GM12878 (cell line): ENCODE measurements at regions not wholly inside any gene's neighbourhood (a gene's known extent, or its start where the extent isn't known, plus 50 kb on each side); places are given as distances from the start of the nearest gene placed in this dataset.

Source experiments
- ATAC-seq: fragments of 200-7000 bp; cut with Tn5 transposase; 3 replicates; pipeline ENCODE4 v1.9.1; 2020; ENCODE audit warnings: mild to moderate bottlenecking, moderate library complexity
- BruUV-seq: library from RNA; stranded (reverse); fragments of 400-500 nt; replicated peaks from 2 replicates; lab custom pipeline; 2021; lab: Mats Ljungman, UMichigan
- CTCF ChIA-PET: fragments of 300-600 bp; sonication (Branson Sonifier 250); formaldehyde crosslinking; extraction: SDS; loops from one replicate; lab custom pipeline; 2021; ENCODE audit warnings: inconsistent platforms; lab: Yijun Ruan, JAX
- POLR2A ChIA-PET: fragments of 350-600 bp; formaldehyde crosslinking; extraction: SDS; loops from one replicate; lab custom pipeline; 2021; ENCODE audit warnings: inconsistent platforms; lab: Charles Lee
- RAD21 ChIA-PET: fragments of 300-600 bp; sonication (Branson Sonifier 250); formaldehyde crosslinking; loops from one replicate; lab custom pipeline; 2023; ENCODE audit warnings: antibody characterized with exemption; ENCODE audit not compliant: unreplicated experiment; lab: Charles Lee
- SMC1A ChIA-PET: fragments of 300-600 bp; sonication (Branson Sonifier 250); formaldehyde crosslinking; loops from one replicate; lab custom pipeline; 2023; ENCODE audit not compliant: unreplicated experiment, uncharacterized antibody; lab: Charles Lee
- DNase-seq: peaks from one replicate; pipeline ENCODE4 v3.0.0-alpha.2; 2011; ENCODE audit warnings: low read depth, low spot score
- FAIRE-seq: peaks from 3 replicates; lab custom pipeline; 2011; peaks lifted over from hg19 to GRCh38; lab: Jason Lieb, UNC
- H2AFZ ChIP-seq: 2 replicates; pipeline ENCODE4 v1.6.0; 2011; ENCODE audit warnings: low read depth, low read length, control low read depth; ENCODE audit not compliant: control insufficient read depth
- H3K27ac ChIP-seq: 2 replicates; pipeline ENCODE4 v1.5.1; 2011; ENCODE audit warnings: control low read depth; ENCODE audit not compliant: control insufficient read depth, insufficient read depth
- H3K27me3 ChIP-seq, 2 experiments: replicated peaks in 1 of 2; 2 replicates each; pipeline versions ENCODE4 v1.6.0 to v1.6.1; 2011; ENCODE audit warnings: low read length in 1 of 2; ENCODE audit not compliant: control insufficient read depth in 2 of 2, insufficient read depth in 2 of 2
- H3K36me3 ChIP-seq, 2 experiments: 2 replicates each; pipeline ENCODE4 v1.5.1; 2011; ENCODE audit warnings: low read length in 1 of 2; ENCODE audit not compliant: control insufficient read depth in 2 of 2, insufficient read depth in 2 of 2
- H3K4me1 ChIP-seq: 2 replicates; pipeline ENCODE4 v1.6.1; 2011; ENCODE audit warnings: mild to moderate bottlenecking, low read length, moderate library complexity, mixed read lengths; ENCODE audit not compliant: control insufficient read depth, insufficient read depth
- H3K4me2 ChIP-seq: 2 replicates; pipeline ENCODE4 v1.6.0; 2011; ENCODE audit warnings: control low read depth; ENCODE audit not compliant: control insufficient read depth, insufficient read depth
- H3K4me3 ChIP-seq: fragments of 200-600 bp; sonication (generic); 2 replicates; pipeline ENCODE4 v1.5.1; 2016
- H3K79me2 ChIP-seq: 2 replicates; pipeline ENCODE4 v1.6.0; 2011; ENCODE audit warnings: low read length; ENCODE audit not compliant: control insufficient read depth, insufficient read depth
- H3K9ac ChIP-seq: 2 replicates; pipeline ENCODE4 v1.8.0; 2011; ENCODE audit warnings: low read length, control low read depth, mixed read lengths; ENCODE audit not compliant: control insufficient read depth, insufficient read depth
- H3K9me3 ChIP-seq: replicated peaks from 3 replicates; pipeline ENCODE4 v1.5.1; 2011; ENCODE audit warnings: mild to moderate bottlenecking, low read length; ENCODE audit not compliant: control insufficient read depth, insufficient read depth
- H4K20me1 ChIP-seq: 2 replicates; pipeline ENCODE4 v1.6.0; 2011; ENCODE audit not compliant: control insufficient read depth, insufficient read depth
- BCLAF1 ChIP-seq: fragments of 450-650 bp; IDR thresholded peaks from 2 replicates; pipeline ENCODE4 v1.6.1; 2017; ENCODE audit warnings: antibody characterized with exemption, mild to moderate bottlenecking, moderate library complexity
- BRCA1 ChIP-seq: IDR thresholded peaks from 2 replicates; pipeline ENCODE4 v1.6.1; 2011; ENCODE audit warnings: low read depth, low read length, improper control_type of control experiment
- CBFB ChIP-seq: IDR thresholded peaks from 2 replicates; pipeline ENCODE4 v1.6.1; 2016; ENCODE audit warnings: antibody characterized with exemption, low read depth
- GABPA ChIP-seq: IDR thresholded peaks from 2 replicates; pipeline ENCODE4 v1.6.1; 2014; ENCODE audit warnings: antibody characterized with exemption, low read depth, mild to moderate bottlenecking, inconsistent platforms
- MYB ChIP-seq: fragments of 150-350 bp; IDR thresholded peaks from 2 replicates; pipeline ENCODE4 v1.6.1; 2014; ENCODE audit warnings: mild to moderate bottlenecking, low read depth, low read length, borderline replicate concordance
- POLR2AphosphoS5 ChIP-seq: IDR thresholded peaks from 2 replicates; pipeline ENCODE4 v1.6.1; 2011; ENCODE audit warnings: mild to moderate bottlenecking, low read length, inconsistent platforms
- POU2F2 ChIP-seq: IDR thresholded peaks from 3 replicates; pipeline ENCODE4 v1.6.1; 2011; ENCODE audit warnings: low read depth, mild to moderate bottlenecking, low read length, borderline replicate concordance
- SMARCA5 ChIP-seq: fragments of 450-650 bp; IDR thresholded peaks from 2 replicates; pipeline ENCODE4 v1.6.1; 2017; ENCODE audit warnings: mild to moderate bottlenecking
- TAF1 ChIP-seq: IDR thresholded peaks from 2 replicates; pipeline ENCODE4 v1.6.1; 2011; ENCODE audit warnings: mild to moderate bottlenecking, low read depth, low read length, borderline replicate concordance
- TBL1XR1 ChIP-seq: IDR thresholded peaks from 2 replicates; pipeline ENCODE4 v1.6.1; 2012; ENCODE audit warnings: low read depth, low read length, improper control_type of control experiment
- TCF7 ChIP-seq: IDR thresholded peaks from 2 replicates; pipeline ENCODE4 v1.6.1; 2014; ENCODE audit warnings: antibody characterized with exemption, borderline replicate concordance
- ZZZ3 ChIP-seq: IDR thresholded peaks from 2 replicates; pipeline ENCODE4 v1.6.1; 2011; ENCODE audit warnings: low read depth; ENCODE audit not compliant: control insufficient read depth, insufficient read length
- whole genome bisulfite sequencing: methylation state at CpG from one replicate; pipeline ENCODE4 v1.1.6; 2016; ENCODE audit warnings: low lambda C conversion rate; ENCODE audit not compliant: insufficient replicate concordance, insufficient coverage; ENCODE audit errors: missing lambda C conversion rate; 5-methylcytosine and 5-hydroxymethylcytosine counted together
- in situ Hi-C: fragments of 300-500 bp; cut with MboI; formaldehyde crosslinking; loops from 9 replicates; pipeline ENCODE4 v1.14.3; 2018; ENCODE audit warnings: mixed read lengths
- intact Hi-C: fragments of 100-400 bp; cut with micrococcal nuclease; formaldehyde crosslinking; loops from one replicate; pipeline ENCODE4 v1.14.2; 2022; ENCODE audit not compliant: unreplicated experiment
- TF ChIP-seq, protein P1 (sequence below): IDR thresholded peaks from 2 replicates; pipeline ENCODE4 v1.6.1; 2011; ENCODE audit warnings: mild to moderate bottlenecking, low read depth, low read length, moderate library complexity; ENCODE audit not compliant: insufficient replicate concordance
- TF ChIP-seq, protein P2 (sequence below): fragments of 450-650 bp; IDR thresholded peaks from 2 replicates; pipeline ENCODE4 v1.6.1; 2017; ENCODE audit warnings: mild to moderate bottlenecking
- TF ChIP-seq, protein P3 (sequence below): fragments of 450-650 bp; conservative IDR thresholded peaks from 2 replicates; pipeline ENCODE4 v1.6.1; 2017; ENCODE audit warnings: mild to moderate bottlenecking, moderate library complexity

- Histone ChIP-seq H3K79me2 (no peaks in the 10 kb centered on the region), H3K4me1 (no peaks in the 10 kb centered on the region), H3K36me3 (no peaks in the 10 kb centered on the region), H3K27me3 (peaks cover 0 to 3% of the 10 kb centered on the region in 2 experiments; a peak in 2 of 4 replicates), H3K27ac (no peak overlapping the region), H3K9ac (no peak overlapping the region), H3K4me2 (no peak overlapping the region), H3K9me3 (no peaks in the 10 kb centered on the region), H3K4me3 (no peak overlapping the region), H4K20me1 (no peaks in the 10 kb centered on the region), H2AFZ (no peak overlapping the region)
- POLR2A ChIA-PET = no interaction called here
- in situ Hi-C loops = no loop called here
- CTCF ChIA-PET = no interaction called here
- no peak for FAIRE-seq
- 26% methylated on average over 6 of the region's 6 CpGs for WGBS
- DNase-seq = no peak
- SMC1A ChIA-PET = no interaction called here
- ATAC-seq = no peak
- intact Hi-C loops = no loop called here
- no TSS peak for BruUV-seq
- RAD21 ChIA-PET = no interaction called here
- TF ChIP-seq POLR2AphosphoS5 (no peak), BCLAF1 (no peak), TAF1 (no peak), BRCA1 (no peak), TBL1XR1 (no peak), ZZZ3 (no peak), POU2F2 (no peak), MYB (no peak), SMARCA5 (no peak), CBFB (no peak), TCF7 (no peak), GABPA (no peak)
- TF ChIP-seq, protein P1, sequence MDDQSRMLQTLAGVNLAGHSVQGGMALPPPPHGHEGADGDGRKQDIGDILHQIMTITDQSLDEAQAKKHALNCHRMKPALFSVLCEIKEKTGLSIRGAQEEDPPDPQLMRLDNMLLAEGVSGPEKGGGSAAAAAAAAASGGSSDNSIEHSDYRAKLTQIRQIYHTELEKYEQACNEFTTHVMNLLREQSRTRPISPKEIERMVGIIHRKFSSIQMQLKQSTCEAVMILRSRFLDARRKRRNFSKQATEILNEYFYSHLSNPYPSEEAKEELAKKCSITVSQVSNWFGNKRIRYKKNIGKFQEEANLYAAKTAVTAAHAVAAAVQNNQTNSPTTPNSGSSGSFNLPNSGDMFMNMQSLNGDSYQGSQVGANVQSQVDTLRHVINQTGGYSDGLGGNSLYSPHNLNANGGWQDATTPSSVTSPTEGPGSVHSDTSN = no peak
- TF ChIP-seq, protein P2, sequence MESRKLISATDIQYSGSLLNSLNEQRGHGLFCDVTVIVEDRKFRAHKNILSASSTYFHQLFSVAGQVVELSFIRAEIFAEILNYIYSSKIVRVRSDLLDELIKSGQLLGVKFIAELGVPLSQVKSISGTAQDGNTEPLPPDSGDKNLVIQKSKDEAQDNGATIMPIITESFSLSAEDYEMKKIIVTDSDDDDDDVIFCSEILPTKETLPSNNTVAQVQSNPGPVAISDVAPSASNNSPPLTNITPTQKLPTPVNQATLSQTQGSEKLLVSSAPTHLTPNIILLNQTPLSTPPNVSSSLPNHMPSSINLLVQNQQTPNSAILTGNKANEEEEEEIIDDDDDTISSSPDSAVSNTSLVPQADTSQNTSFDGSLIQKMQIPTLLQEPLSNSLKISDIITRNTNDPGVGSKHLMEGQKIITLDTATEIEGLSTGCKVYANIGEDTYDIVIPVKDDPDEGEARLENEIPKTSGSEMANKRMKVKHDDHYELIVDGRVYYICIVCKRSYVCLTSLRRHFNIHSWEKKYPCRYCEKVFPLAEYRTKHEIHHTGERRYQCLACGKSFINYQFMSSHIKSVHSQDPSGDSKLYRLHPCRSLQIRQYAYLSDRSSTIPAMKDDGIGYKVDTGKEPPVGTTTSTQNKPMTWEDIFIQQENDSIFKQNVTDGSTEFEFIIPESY = no peak
- TF ChIP-seq, protein P3, sequence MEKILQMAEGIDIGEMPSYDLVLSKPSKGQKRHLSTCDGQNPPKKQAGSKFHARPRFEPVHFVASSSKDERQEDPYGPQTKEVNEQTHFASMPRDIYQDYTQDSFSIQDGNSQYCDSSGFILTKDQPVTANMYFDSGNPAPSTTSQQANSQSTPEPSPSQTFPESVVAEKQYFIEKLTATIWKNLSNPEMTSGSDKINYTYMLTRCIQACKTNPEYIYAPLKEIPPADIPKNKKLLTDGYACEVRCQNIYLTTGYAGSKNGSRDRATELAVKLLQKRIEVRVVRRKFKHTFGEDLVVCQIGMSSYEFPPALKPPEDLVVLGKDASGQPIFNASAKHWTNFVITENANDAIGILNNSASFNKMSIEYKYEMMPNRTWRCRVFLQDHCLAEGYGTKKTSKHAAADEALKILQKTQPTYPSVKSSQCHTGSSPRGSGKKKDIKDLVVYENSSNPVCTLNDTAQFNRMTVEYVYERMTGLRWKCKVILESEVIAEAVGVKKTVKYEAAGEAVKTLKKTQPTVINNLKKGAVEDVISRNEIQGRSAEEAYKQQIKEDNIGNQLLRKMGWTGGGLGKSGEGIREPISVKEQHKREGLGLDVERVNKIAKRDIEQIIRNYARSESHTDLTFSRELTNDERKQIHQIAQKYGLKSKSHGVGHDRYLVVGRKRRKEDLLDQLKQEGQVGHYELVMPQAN = no peak
Observed at GRCh38 chr16:66070140-66070917, 296.2 kb upstream of the CDH5 start.
